GM19025 (cell line): ENCODE measurements at regions not wholly inside any gene's neighbourhood (a gene's known extent, or its start where the extent isn't known, plus 50 kb on each side); places are given as distances from the start of the nearest gene placed in this dataset.

Experiments used
- ATAC-seq: cut with Tn5 transposase; IDR thresholded peaks from one replicate; pipeline ENCODE4 v1.9.1; 2021; ENCODE audit warnings: mild to moderate bottlenecking, low read depth, moderate library complexity; ENCODE audit not compliant: unreplicated experiment

DNA sequence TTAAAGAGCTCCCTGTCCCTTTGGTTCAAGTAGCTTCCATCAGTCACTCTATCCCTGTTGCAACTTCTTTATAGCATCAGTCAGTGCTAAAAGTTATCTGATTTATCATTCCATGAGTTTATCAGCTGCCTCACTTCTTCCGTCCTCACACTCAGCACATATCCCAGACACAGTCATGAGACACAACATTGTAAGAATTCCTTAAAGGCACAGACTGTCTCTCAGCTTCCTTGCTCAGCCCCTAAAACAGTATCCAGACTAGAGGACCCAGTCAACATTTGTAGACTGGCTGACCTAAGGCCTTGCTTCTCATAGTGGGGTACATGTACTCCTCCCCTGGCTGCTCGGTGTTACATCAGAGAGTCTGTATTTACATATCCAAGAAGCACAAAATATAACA lies 164.9 kb upstream of the ADGRL2 start:
- ATAC-seq, result no peak

DNA sequence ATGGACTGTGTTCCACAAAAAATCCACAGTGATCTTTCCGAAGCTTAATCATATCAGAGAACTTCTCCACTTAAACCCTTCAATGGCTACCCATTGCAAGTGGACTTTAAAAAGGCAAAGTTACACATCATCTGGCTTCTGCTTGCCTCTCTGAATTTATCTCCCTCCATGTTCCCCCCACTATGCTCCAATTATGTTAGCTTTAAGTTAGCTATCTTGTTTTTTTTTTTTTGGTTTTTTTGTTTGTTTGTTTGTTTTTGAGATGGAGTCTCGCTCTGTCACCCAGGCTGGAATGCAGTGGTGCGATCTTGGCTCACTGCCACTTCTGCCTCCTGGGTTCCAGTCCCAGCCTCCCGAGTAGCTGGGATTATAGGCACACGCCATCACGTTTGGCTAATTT lies 166.4 kb upstream of the ADGRL2 start:
- no peak for ATAC-seq

GRCh38 chr1:81619156-81619555 lies 181.6 kb upstream of the ADGRL2 start:
- ATAC-seq, result no peak

DNA sequence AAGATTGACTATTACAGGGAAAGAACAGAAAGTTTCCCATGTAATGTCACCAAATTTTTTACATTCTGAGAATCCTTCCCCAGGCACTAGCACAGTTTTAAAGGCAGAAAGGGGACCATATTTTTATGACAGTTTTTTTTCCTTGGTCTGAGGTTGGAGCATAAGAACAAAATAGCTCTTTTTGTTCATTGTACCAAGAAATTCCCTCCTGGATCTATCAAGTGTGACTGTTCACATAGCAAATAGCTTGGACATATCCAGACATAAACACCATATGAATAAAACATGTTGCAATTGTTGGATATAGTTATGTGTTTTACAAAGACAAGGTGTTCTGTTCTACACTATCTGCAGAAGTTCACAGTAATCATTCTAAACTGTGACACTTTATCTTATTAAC lies 182.4 kb upstream of the ADGRL2 start:
- no peak for ATAC-seq

GRCh38 chr1:81617308-81617967 lies 183.3 kb upstream of the ADGRL2 start:
- ATAC-seq, result no peak

GRCh38 chr1:81613803-81614202 lies 186.9 kb upstream of the ADGRL2 start:
- no peak for ATAC-seq

DNA sequence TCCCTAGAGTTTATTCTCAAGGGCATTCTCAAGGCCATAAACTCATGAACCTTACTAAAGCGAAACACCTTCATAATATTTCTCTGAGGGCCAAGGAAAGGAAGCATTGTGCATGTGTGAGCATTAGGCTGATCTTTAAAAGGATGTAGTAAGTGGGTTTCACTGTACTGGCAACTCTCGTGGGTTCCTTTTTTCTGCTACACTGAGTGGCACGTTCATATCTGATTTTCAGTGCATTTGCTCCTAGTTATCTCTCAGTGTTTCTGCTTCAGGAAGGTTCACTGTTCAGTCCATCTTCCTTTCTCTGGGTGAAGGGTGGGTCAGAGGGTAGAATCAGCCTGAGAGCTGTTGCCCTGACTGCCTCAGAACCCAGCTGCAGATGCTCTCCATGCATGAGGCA lies 192.8 kb upstream of the ADGRL2 start:
- no peak for ATAC-seq

GRCh38 chr1:81607086-81607485 lies 193.6 kb upstream of the ADGRL2 start:
- ATAC-seq, result no peak

- no peak for ATAC-seq
Measured at GRCh38 chr1:81606656-81607055, 194.1 kb upstream of the ADGRL2 start.

GRCh38 chr1:81605023-81605422 lies 195.7 kb upstream of the ADGRL2 start:
- ATAC-seq, result no peak

- no peak for ATAC-seq
Measured at GRCh38 chr1:81600878-81601622, 199.7 kb upstream of the ADGRL2 start.

DNA sequence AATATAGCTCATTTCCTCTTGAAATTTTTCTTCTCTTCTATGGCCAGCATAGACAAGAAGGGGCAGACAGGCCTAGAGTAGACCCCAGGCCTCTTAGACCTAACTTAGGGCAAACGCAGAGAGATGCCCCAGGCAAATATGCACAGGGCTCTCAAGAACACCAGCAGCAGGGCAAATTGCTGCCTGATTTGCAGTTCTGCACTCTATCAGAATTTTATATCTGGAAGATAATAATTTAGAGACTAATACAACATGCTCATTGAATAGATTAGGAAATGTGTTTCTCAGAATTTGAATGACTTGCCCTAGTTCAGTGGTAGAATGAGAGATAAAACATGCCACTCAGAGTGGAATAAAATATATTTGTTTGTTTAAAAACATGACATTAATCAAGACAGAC lies 200.4 kb upstream of the ADGRL2 start:
- ATAC-seq, result no peak

GRCh38 chr1:81598623-81599022 lies 202.1 kb upstream of the ADGRL2 start:
- ATAC-seq, result no peak

DNA sequence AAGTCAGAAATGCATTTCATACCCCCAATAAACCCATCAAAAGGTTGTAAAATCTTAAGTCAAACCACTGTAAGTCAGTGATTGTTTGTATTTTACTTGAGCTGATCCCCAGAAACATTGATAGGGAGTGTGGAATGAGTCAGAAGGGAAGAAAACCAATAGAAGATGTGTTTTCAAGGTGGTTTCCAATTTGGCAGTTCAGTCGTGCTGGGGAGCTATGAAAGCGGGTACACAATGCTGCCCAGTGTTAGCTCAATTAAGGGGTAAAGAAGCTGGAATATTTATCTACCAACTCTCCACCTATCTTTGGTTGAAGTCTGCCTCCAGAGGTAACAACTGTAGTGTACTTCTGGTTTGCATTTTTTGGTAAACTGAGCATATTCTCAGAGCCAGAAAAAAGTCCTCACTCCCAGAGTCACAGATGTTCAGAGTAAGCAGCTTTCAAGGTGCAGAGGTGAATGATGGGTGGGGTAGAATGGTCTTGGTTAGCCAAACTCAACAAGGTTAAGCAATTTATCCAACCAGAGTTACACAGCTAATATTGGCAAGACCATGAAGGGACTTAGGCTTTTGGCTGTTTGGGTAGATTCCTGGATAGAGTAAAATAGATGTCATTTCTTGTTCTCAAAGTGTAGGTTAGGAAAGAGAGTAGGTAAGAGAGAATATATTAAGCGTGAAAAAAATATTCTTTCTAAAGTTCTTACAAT lies 202.9 kb upstream of the ADGRL2 start:
- no peak for ATAC-seq

GRCh38 chr1:81596341-81596740 lies 204.4 kb upstream of the ADGRL2 start:
- ATAC-seq, result no peak

- no peak for ATAC-seq
Measured at GRCh38 chr1:81594206-81594605, 206.5 kb upstream of the ADGRL2 start.

GRCh38 chr1:81592233-81592632 lies 208.5 kb upstream of the ADGRL2 start:
- no peak for ATAC-seq

- ATAC-seq, result no peak
Measured at GRCh38 chr1:81590171-81590570, 210.6 kb upstream of the ADGRL2 start.

GRCh38 chr1:81588149-81588548 lies 212.6 kb upstream of the ADGRL2 start:
- ATAC-seq, result no peak

GRCh38 chr1:81587426-81587825 lies 213.3 kb upstream of the ADGRL2 start:
- ATAC-seq, result no peak

- no peak for ATAC-seq
Measured at GRCh38 chr1:81585371-81585770, 215.4 kb upstream of the ADGRL2 start.

- no peak for ATAC-seq
Measured at GRCh38 chr1:81584398-81584797, 216.3 kb upstream of the ADGRL2 start.
